ENCODE measurements at regions not wholly inside any gene's neighbourhood (a gene's known extent, or its start where the extent isn't known, plus 50 kb on each side); places are given as distances from the start of the nearest gene placed in this dataset.

DNA sequence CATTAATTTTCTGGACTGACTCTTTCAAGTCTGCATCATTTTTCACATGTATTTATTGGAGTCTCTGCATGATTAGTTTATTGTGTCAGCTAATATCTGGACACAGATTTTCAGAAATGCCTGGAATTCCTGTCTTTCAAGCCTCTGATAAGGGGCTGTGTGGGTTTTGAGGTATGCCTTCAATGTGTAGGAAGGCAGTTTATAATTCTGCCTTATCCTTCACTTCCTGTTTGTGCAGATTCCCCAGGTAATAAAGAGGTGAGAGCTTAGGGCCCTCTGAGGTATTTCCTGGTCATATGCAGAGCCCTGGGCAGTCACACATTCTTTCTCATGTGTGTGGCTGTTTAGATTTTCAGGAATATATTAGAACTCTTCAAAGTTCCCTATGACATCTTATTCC is 79.4 kb upstream of the PRKCQ start:
- H3K27ac ChIP-seq (ENCODE audit: low read depth, low read length) = no peak overlapping the region
- TF ChIP-seq, protein P1, sequence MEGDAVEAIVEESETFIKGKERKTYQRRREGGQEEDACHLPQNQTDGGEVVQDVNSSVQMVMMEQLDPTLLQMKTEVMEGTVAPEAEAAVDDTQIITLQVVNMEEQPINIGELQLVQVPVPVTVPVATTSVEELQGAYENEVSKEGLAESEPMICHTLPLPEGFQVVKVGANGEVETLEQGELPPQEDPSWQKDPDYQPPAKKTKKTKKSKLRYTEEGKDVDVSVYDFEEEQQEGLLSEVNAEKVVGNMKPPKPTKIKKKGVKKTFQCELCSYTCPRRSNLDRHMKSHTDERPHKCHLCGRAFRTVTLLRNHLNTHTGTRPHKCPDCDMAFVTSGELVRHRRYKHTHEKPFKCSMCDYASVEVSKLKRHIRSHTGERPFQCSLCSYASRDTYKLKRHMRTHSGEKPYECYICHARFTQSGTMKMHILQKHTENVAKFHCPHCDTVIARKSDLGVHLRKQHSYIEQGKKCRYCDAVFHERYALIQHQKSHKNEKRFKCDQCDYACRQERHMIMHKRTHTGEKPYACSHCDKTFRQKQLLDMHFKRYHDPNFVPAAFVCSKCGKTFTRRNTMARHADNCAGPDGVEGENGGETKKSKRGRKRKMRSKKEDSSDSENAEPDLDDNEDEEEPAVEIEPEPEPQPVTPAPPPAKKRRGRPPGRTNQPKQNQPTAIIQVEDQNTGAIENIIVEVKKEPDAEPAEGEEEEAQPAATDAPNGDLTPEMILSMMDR (conservative IDR thresholded peaks at IDR 0.05) = no peak
- no peak overlapping the region for H3K9ac ChIP-seq (ENCODE audit: extremely low read depth, low read length, poor library complexity, severe bottlenecking)
- no peaks in the 10 kb centered on the region for H3K36me3 ChIP-seq (ENCODE audit: control insufficient read depth, insufficient read depth, low read length)
- H3K27me3 Mint-ChIP-seq (ENCODE audit: insufficient read depth) = no peaks in the 10 kb centered on the region
- no peaks in the 10 kb centered on the region for H3K36me3 Mint-ChIP-seq (ENCODE audit: low read depth)
- peaks cover 13% of the 10 kb centered on the region for H3K9me3 Mint-ChIP-seq
- H3K27me3 ChIP-seq (ENCODE audit: control insufficient read depth, insufficient read depth, low read length, poor library complexity, severe bottlenecking) = no peaks in the 10 kb centered on the region
- peaks cover 9% of the 10 kb centered on the region for H3K9me3 ChIP-seq (ENCODE audit: control insufficient read depth, low read length)
- H3K4me1 ChIP-seq (ENCODE audit: control insufficient read depth, insufficient read depth, low read length) = no peaks in the 10 kb centered on the region
- no peak overlapping the region for H3K27ac Mint-ChIP-seq
- DNase-seq = no peak
- H3K4me1 Mint-ChIP-seq = no peaks in the 10 kb centered on the region
- no peak overlapping the region for H3K4me3 Mint-ChIP-seq
- no peak overlapping the region for H3K4me3 ChIP-seq (ENCODE audit: low read length)

DNA sequence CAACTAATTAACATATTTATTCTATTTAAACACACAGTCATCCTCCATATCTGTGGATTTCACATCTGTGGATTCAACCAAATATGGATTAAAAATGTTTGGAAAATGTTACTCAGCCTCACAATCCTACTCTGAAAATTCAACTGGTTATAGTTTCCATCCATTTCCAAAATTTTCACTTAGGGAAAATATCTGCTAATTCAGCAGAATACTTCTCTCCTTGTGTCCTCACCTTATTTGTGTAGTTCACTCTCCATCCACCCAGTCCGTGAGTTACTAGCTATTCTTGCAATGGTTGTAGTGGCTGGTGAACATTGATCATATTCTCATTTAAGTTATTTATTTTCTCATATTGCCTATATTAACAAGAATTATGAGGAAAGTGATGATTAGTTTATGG is 77.6 kb upstream of the PRKCQ start:
- Histone ChIP-seq H3K4me1 (ENCODE audit: control insufficient read depth, insufficient read depth, low read length) (no peaks in the 10 kb centered on the region), H3K36me3 (ENCODE audit: control insufficient read depth, insufficient read depth, low read length) (no peaks in the 10 kb centered on the region), H3K9ac (ENCODE audit: extremely low read depth, low read length, poor library complexity, severe bottlenecking) (no peak overlapping the region), H3K27ac (ENCODE audit: low read depth, low read length) (no peak overlapping the region), H3K27me3 (ENCODE audit: control insufficient read depth, insufficient read depth, low read length, poor library complexity, severe bottlenecking) (no peaks in the 10 kb centered on the region), H3K4me3 (ENCODE audit: low read length) (no peak overlapping the region), H3K9me3 (ENCODE audit: control insufficient read depth, low read length) (peaks cover 9% of the 10 kb centered on the region)
- Mint-ChIP-seq H3K9me3 (peaks cover 13% of the 10 kb centered on the region), H3K4me1 (no peaks in the 10 kb centered on the region), H3K4me3 (no peak overlapping the region), H3K27ac (no peak overlapping the region), H3K36me3 (ENCODE audit: low read depth) (no peaks in the 10 kb centered on the region), H3K27me3 (ENCODE audit: insufficient read depth) (no peaks in the 10 kb centered on the region)
- DNase-seq = no peak
- WGBS, 2 experiments (ENCODE audit: insufficient coverage in 1 of 2, insufficient read length in 1 of 2) = 100% methylated on average over 1 of the region's 1 CpG; no CpG with 5 or more reads in 1 of the 2 experiments
- TF ChIP-seq, protein P1 (conservative IDR thresholded peaks at IDR 0.05) = no peak

GRCh38 chr10:6657196-6657595 is 77.1 kb upstream of the PRKCQ start:
- no peak overlapping the region for H3K4me3 Mint-ChIP-seq
- H3K4me1 Mint-ChIP-seq = no peaks in the 10 kb centered on the region
- H3K27ac Mint-ChIP-seq = no peak overlapping the region
- no peaks in the 10 kb centered on the region for H3K4me1 ChIP-seq (ENCODE audit: control insufficient read depth, insufficient read depth, low read length)
- peaks cover 9% of the 10 kb centered on the region for H3K9me3 ChIP-seq (ENCODE audit: control insufficient read depth, low read length)
- WGBS, 2 experiments (ENCODE audit: insufficient coverage in 1 of 2, insufficient read length in 1 of 2) = 63 to 92% methylated on average over 1 to 2 of the region's 2 CpGs
- DNase-seq = no peak
- no peaks in the 10 kb centered on the region for H3K27me3 Mint-ChIP-seq (ENCODE audit: insufficient read depth)
- peaks cover 13% of the 10 kb centered on the region for H3K9me3 Mint-ChIP-seq
- no peaks in the 10 kb centered on the region for H3K36me3 ChIP-seq (ENCODE audit: control insufficient read depth, insufficient read depth, low read length)
- H3K36me3 Mint-ChIP-seq (ENCODE audit: low read depth) = no peaks in the 10 kb centered on the region
- H3K27me3 ChIP-seq (ENCODE audit: control insufficient read depth, insufficient read depth, low read length, poor library complexity, severe bottlenecking) = no peaks in the 10 kb centered on the region
- no peak overlapping the region for H3K4me3 ChIP-seq (ENCODE audit: low read length)
- no peak overlapping the region for H3K27ac ChIP-seq (ENCODE audit: low read depth, low read length)
- TF ChIP-seq, protein P1 (conservative IDR thresholded peaks at IDR 0.05) = no peak
- H3K9ac ChIP-seq (ENCODE audit: extremely low read depth, low read length, poor library complexity, severe bottlenecking) = no peak overlapping the region

Measured in endodermal cell (in vitro differentiated cells).